ENCODE measurements at regions not wholly inside any gene's neighbourhood (a gene's known extent, or its start where the extent isn't known, plus 50 kb on each side); places are given as distances from the start of the nearest gene placed in this dataset.

DNA sequence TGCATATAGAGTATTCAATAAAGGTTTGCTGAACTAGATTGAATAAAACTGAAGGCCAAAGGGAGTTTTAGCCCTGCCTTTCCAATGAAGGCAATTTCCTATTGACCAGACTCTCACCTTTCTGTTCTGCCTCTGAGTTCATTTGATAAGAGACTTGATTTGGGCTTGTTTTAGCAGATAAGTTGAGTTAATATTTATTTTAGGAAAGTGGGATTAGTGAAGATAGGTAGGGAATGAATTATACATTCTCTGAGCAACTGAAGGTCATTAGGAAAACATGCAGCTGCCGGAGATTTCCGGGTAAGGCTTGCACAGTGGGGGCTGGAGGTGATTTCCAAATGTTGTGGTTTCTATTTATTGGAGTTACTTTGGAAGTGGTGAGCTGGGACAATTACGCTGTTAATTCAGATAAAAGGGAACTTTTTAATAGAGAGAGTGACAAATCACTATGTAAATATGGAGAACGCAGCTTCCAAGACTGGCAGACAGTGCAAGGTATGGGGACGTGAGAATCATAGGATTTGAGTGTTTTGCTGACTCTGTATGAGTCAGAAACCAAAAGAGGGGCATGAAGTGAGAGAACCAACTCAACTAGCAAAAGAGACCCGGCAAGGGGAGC, 553.6 kb upstream of the BOD1L1 start:
- Mint-ChIP-seq H3K36me3 (ENCODE audit: insufficient read depth in 1 of 3, low read depth in 3 of 3) (no peaks in the 10 kb centered on the region), H3K27ac (no peak overlapping the region; a peak in 1 of 7 replicates), H3K9me3 (no peaks in the 10 kb centered on the region), H3K4me3 (no peak overlapping the region), H3K4me1 (peaks cover 22 to 42% of the 10 kb centered on the region in 2 experiments), H3K27me3 (ENCODE audit: low read depth) (no peaks in the 10 kb centered on the region)
- H3K27ac ChIP-seq (ENCODE audit: insufficient read length, low read depth, low read length) = no peak overlapping the region
- no peaks in the 10 kb centered on the region for H3K79me2 ChIP-seq (ENCODE audit: insufficient read depth, low read length)
- no peak overlapping the region for H2BK5ac ChIP-seq (ENCODE audit: insufficient read length, low read length)
- H3K79me1 ChIP-seq (ENCODE audit: insufficient read depth, low read depth, low read length, poor library complexity, severe bottlenecking) = no peaks in the 10 kb centered on the region
- H2BK12ac ChIP-seq (ENCODE audit: insufficient read length, low read depth, low read length) = no peak overlapping the region
- no peak overlapping the region for H2BK120ac ChIP-seq (ENCODE audit: low read depth, low read length, poor library complexity, severe bottlenecking)
- TF ChIP-seq, protein P1, sequence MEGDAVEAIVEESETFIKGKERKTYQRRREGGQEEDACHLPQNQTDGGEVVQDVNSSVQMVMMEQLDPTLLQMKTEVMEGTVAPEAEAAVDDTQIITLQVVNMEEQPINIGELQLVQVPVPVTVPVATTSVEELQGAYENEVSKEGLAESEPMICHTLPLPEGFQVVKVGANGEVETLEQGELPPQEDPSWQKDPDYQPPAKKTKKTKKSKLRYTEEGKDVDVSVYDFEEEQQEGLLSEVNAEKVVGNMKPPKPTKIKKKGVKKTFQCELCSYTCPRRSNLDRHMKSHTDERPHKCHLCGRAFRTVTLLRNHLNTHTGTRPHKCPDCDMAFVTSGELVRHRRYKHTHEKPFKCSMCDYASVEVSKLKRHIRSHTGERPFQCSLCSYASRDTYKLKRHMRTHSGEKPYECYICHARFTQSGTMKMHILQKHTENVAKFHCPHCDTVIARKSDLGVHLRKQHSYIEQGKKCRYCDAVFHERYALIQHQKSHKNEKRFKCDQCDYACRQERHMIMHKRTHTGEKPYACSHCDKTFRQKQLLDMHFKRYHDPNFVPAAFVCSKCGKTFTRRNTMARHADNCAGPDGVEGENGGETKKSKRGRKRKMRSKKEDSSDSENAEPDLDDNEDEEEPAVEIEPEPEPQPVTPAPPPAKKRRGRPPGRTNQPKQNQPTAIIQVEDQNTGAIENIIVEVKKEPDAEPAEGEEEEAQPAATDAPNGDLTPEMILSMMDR (conservative IDR thresholded peaks at IDR 0.05) = no peak
- H2BK15ac ChIP-seq (ENCODE audit: low read depth, low read length) = no peak overlapping the region
- no peak overlapping the region for H3K56ac ChIP-seq (ENCODE audit: insufficient read length, low read depth, low read length)
- no peak overlapping the region for H3K4me2 ChIP-seq (ENCODE audit: insufficient read depth, insufficient read length, low read length)
- no peak overlapping the region for H3K4ac ChIP-seq (ENCODE audit: low read depth, low read length)
- no peaks in the 10 kb centered on the region for H3K23me2 ChIP-seq (ENCODE audit: insufficient read length, low read depth, low read length, poor library complexity, severe bottlenecking)
- WGBS (ENCODE audit: extremely low coverage, insufficient read length, low lambda C conversion rate) = no CpG with 5 or more reads among the region's 6 CpGs
- no peak overlapping the region for H4K91ac ChIP-seq (ENCODE audit: insufficient read length, low read depth, low read length)
- peaks cover 9% of the 10 kb centered on the region; the same call in 1 of the 2 replicates for H3K4me1 ChIP-seq (ENCODE audit: insufficient read depth, low read length)
- no peak overlapping the region for H4K5ac ChIP-seq (ENCODE audit: insufficient read length, low read depth, low read length)
- no peaks in the 10 kb centered on the region for H3K27me3 ChIP-seq (ENCODE audit: insufficient read depth, low read length)
- H4K8ac ChIP-seq (replicated peaks; ENCODE audit: insufficient read length, low read depth, low read length) = no peak overlapping the region
- H2AK5ac ChIP-seq (ENCODE audit: insufficient read length, low read length) = no peak overlapping the region
- no peak overlapping the region for H2AFZ ChIP-seq (ENCODE audit: low read length)
- H3T11ph ChIP-seq (ENCODE audit: low read length) = no peak overlapping the region
- no peak overlapping the region for H3K14ac ChIP-seq (ENCODE audit: insufficient read depth, low read length)
- no peak for DNase-seq
- H2BK20ac ChIP-seq (ENCODE audit: low read depth, low read length, poor library complexity, severe bottlenecking) = no peak overlapping the region
- no peaks in the 10 kb centered on the region for H4K20me1 ChIP-seq (ENCODE audit: control insufficient read depth, insufficient read depth, insufficient read length)
- no peaks in the 10 kb centered on the region for H3K9me3 ChIP-seq (ENCODE audit: control insufficient read depth, low read depth, low read length)
- H3K23ac ChIP-seq (ENCODE audit: insufficient read length, low read depth, low read length) = no peak overlapping the region
- H3K18ac ChIP-seq (ENCODE audit: insufficient read length, low read depth, low read length) = no peak overlapping the region
- H3K9ac ChIP-seq (ENCODE audit: extremely low read depth, insufficient read length, low read length) = no peak overlapping the region

Data from H9 (cell line).